HL-60 (cell line): ENCODE measurements at regions not wholly inside any gene's neighbourhood (a gene's known extent, or its start where the extent isn't known, plus 50 kb on each side); places are given as distances from the start of the nearest gene placed in this dataset.

ENCODE experiments used
- GABPA ChIP-seq: IDR thresholded peaks from 2 replicates; pipeline ENCODE4 v1.6.1; 2012; ENCODE audit warnings: low read depth
- POLR2AphosphoS5 ChIP-seq: IDR thresholded peaks from 2 replicates; pipeline ENCODE4 v1.6.1; 2012; ENCODE audit warnings: low read depth

DNA sequence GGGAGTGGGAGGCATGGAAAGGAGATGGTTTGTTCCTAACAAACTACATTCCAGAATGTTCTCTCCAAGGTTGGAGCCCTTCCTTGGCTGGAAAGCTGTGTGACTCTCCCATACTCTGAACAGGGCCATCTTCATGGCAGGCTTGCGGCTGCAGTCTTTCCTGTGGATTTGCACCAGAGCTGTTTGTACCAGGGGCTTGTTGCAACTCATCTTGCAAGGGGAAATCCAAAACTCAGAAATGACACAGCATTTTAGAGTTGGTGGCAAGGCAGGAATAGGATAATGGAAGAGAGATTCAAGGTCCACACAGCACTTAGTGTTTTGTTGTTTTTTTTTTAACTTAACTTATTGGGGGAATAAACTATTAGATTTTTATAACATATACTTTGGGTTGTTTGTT lies 73.7 kb upstream of the ZNF516 start:
- TF ChIP-seq GABPA (no peak), POLR2AphosphoS5 (no peak)
